CD14-positive monocyte (primary cell): ENCODE measurements at regions not wholly inside any gene's neighbourhood (a gene's known extent, or its start where the extent isn't known, plus 50 kb on each side); places are given as distances from the start of the nearest gene placed in this dataset.

ENCODE experiments used
- DNase-seq, 3 donors: peaks; one replicate each; pipeline ENCODE4 v3.0.0-alpha.2; 2011 to 2022
- H2AFZ ChIP-seq: 2 replicates; pipeline ENCODE4 v1.6.0; 2012; ENCODE audit warnings: mild to moderate bottlenecking, low read depth, low read length, inconsistent platforms; ENCODE audit not compliant: insufficient read depth, poor library complexity, severe bottlenecking
- H3K27ac ChIP-seq, 2 donors: 1 replicate in 1 of 2; 2 replicates in 1 of 2; pipeline ENCODE4 v1.5.1; 2012 to 2013; ENCODE audit warnings: low read length in 2 of 2, control low read depth in 1 of 2, inconsistent platforms in 1 of 2, low read depth in 1 of 2, mild to moderate bottlenecking in 1 of 2
- H3K27me3 ChIP-seq, 2 donors: one replicate each; pipeline versions ENCODE4 v1.6.0 to v1.6.1; 2011 to 2013; ENCODE audit warnings: low read length in 2 of 2; ENCODE audit not compliant: control insufficient read depth in 2 of 2, insufficient read depth in 2 of 2
- H3K36me3 ChIP-seq, 2 donors: replicated peaks in 1 of 2; 1 replicate in 1 of 2; 2 replicates in 1 of 2; pipeline versions ENCODE4 v1.5.1 to v1.6.1; 2012 to 2013; ENCODE audit warnings: low read length in 2 of 2, control low read depth in 1 of 2, inconsistent platforms in 1 of 2, mild to moderate bottlenecking in 1 of 2; ENCODE audit not compliant: insufficient read depth in 2 of 2, control insufficient read depth in 1 of 2
- H3K4me1 ChIP-seq, 2 donors: 1 replicate in 1 of 2; 2 replicates in 1 of 2; pipeline versions ENCODE4 v1.5.1 to v1.6.1; 2012 to 2013; ENCODE audit warnings: low read length in 2 of 2, control low read depth in 1 of 2, inconsistent platforms in 1 of 2, mild to moderate bottlenecking in 1 of 2, moderate library complexity in 1 of 2; ENCODE audit not compliant: insufficient read depth in 2 of 2, control insufficient read depth in 1 of 2
- H3K4me2 ChIP-seq: replicated peaks from 2 replicates; pipeline ENCODE3; 2012; ENCODE audit warnings: low read length, moderate library complexity, mild to moderate bottlenecking; ENCODE audit not compliant: poor library complexity, severe bottlenecking; ENCODE audit errors: extremely low read depth
- H3K4me3 ChIP-seq, 3 experiments: fragments of 200-600 bp in 1 of 3; sonication (generic) in 1 of 3; replicated peaks in 1 of 3; 1 replicate in 2 of 3; 2 replicates in 1 of 3; pipeline ENCODE4 v1.5.1; 2011 to 2013; ENCODE audit warnings: low read length in 3 of 3, mild to moderate bottlenecking in 3 of 3, control low read depth in 2 of 3, low read depth in 2 of 3, inconsistent platforms in 1 of 3, moderate library complexity in 1 of 3
- H3K79me2 ChIP-seq: 2 replicates; pipeline ENCODE4 v1.6.0; 2012; ENCODE audit warnings: mild to moderate bottlenecking, control low read depth, inconsistent platforms, low read length, moderate library complexity; ENCODE audit not compliant: insufficient read depth
- H3K9ac ChIP-seq: 2 replicates; pipeline ENCODE4 v1.6.0; 2017; ENCODE audit warnings: low read length, mild to moderate bottlenecking; ENCODE audit not compliant: insufficient read depth, poor library complexity, severe bottlenecking
- H3K9me3 ChIP-seq, 2 donors: replicated peaks in 1 of 2; 1 replicate in 1 of 2; 2 replicates in 1 of 2; pipeline versions ENCODE4 v1.5.1 to v1.6.1; 2012 to 2013; ENCODE audit warnings: low read length in 2 of 2, control low read depth in 1 of 2; ENCODE audit not compliant: control insufficient read depth in 1 of 2, insufficient read depth in 1 of 2
- H4K20me1 ChIP-seq: 2 replicates; pipeline ENCODE4 v1.6.0; 2012; ENCODE audit warnings: mild to moderate bottlenecking, low read length, control low read depth, moderate library complexity; ENCODE audit not compliant: insufficient read depth
- H3K27ac Mint-ChIP-seq, 7 donors: one replicate each; pipeline ENCODE4 v1.8.0; 2020; ENCODE audit warnings: mild to moderate bottlenecking in 7 of 7, mixed read lengths in 7 of 7, moderate library complexity in 6 of 7, inconsistent platforms in 2 of 7
- H3K27me3 Mint-ChIP-seq, 3 donors: one replicate each; pipeline ENCODE4 v1.8.0; 2021 to 2022; ENCODE audit warnings: low read depth in 3 of 3, mild to moderate bottlenecking in 3 of 3, mixed read lengths in 3 of 3, moderate library complexity in 3 of 3, inconsistent platforms in 1 of 3
- H3K36me3 Mint-ChIP-seq, 2 donors: one replicate each; pipeline ENCODE4 v1.8.0; 2020; ENCODE audit warnings: mixed read lengths in 2 of 2, inconsistent platforms in 1 of 2, mild to moderate bottlenecking in 1 of 2
- H3K4me1 Mint-ChIP-seq: one replicate; pipeline ENCODE4 v1.8.0; 2020; ENCODE audit warnings: mild to moderate bottlenecking, mixed read lengths
- H3K4me3 Mint-ChIP-seq, 2 donors: one replicate each; pipeline ENCODE4 v1.8.0; 2020; ENCODE audit warnings: mild to moderate bottlenecking in 2 of 2, mixed read lengths in 2 of 2, moderate library complexity in 1 of 2
- H3K9me3 Mint-ChIP-seq, 7 donors: one replicate each; pipeline ENCODE4 v1.8.0; 2020 to 2022; ENCODE audit warnings: mixed read lengths in 7 of 7, mild to moderate bottlenecking in 6 of 7, moderate library complexity in 6 of 7, inconsistent platforms in 2 of 7
- CTCF ChIP-seq: fragments of 200-600 bp; IDR thresholded peaks from one replicate; pipeline ENCODE4 v1.8.0; 2022; ENCODE audit warnings: antibody characterized with exemption, mild to moderate bottlenecking
- WGBS: methylation state at CpG from one replicate; pipeline ENCODE4 v1.1.5; 2013; ENCODE audit warnings: missing lambda C conversion rate; ENCODE audit not compliant: insufficient coverage; 5-methylcytosine and 5-hydroxymethylcytosine counted together
- intact Hi-C, 2 donors: fragments of 100-400 bp; cut with micrococcal nuclease; formaldehyde crosslinking; loops; one replicate each; pipeline versions ENCODE4 v1.15.0 to v1.15.1; 2023

GRCh38 chr2:37764739-37765138 is 93.3 kb upstream of the CDC42EP3 start:
- peak overlapping the region; percentile 68 to 97 (median 89) for H3K27ac Mint-ChIP-seq
- H3K4me1 Mint-ChIP-seq = peaks cover 93% of the 10 kb centered on the region
- Histone ChIP-seq H4K20me1 (no peaks in the 10 kb centered on the region), H3K36me3 (no peaks in the 10 kb centered on the region), H3K4me2 (no peak overlapping the region), H3K9me3 (no peaks in the 10 kb centered on the region), H3K9ac (no peak overlapping the region), H3K4me3 (no peak overlapping the region), H2AFZ (no peak overlapping the region), H3K27me3 (no peaks in the 10 kb centered on the region), H3K27ac (peak overlapping the region in 1 of 2 donors; percentile 91), H3K79me2 (peaks cover 28% of the 10 kb centered on the region), H3K4me1 (peaks cover 90 to 99% of the 10 kb centered on the region in 2 donors)
- peaks cover 2 to 12% of the 10 kb centered on the region in 2 donors for H3K36me3 Mint-ChIP-seq
- WGBS = 0% methylated on average over 1 of the region's 2 CpGs
- intact Hi-C loops = loop anchor here in 1 of 2 donors (5.0 to 10.0 kb wide), 2 partner anchors 63 to 90 kb away; partner anchors contain the start of gene CDC42EP3
- H3K4me3 Mint-ChIP-seq = peak overlapping the region in 1 of 2 donors; percentile 46
- peaks cover 0 to 2% (median 0%) of the 10 kb centered on the region in 3 donors for H3K27me3 Mint-ChIP-seq
- DNase-seq = peak in 2 of 3 donors; percentile 44 to 63
- H3K9me3 Mint-ChIP-seq = peaks cover 0 to 1% (median 0%) of the 10 kb centered on the region in 7 donors
- no peak for TF ChIP-seq CTCF

- no peaks in the 10 kb centered on the region for H3K36me3 ChIP-seq
- peak overlapping the region in 1 of 3 experiments; percentile 9 for H3K4me3 ChIP-seq
- no peak overlapping the region for H2AFZ ChIP-seq
- DNase-seq = no peak
- H3K27ac ChIP-seq = peak overlapping the region in 1 of 2 donors; percentile 89
- intact Hi-C loops = loop anchor here in 1 of 2 donors (10.0 kb wide), 1 partner anchor 91 kb away; the partner anchor contains the start of gene CDC42EP3
- peaks cover 0 to 3% (median 0%) of the 10 kb centered on the region in 3 donors for H3K27me3 Mint-ChIP-seq
- no peak for TF ChIP-seq CTCF
- peak overlapping the region in 1 of 2 donors; percentile 49 for H3K4me3 Mint-ChIP-seq
- H3K9me3 ChIP-seq = no peaks in the 10 kb centered on the region
- H3K9me3 Mint-ChIP-seq = peaks cover 0 to 5% (median 0%) of the 10 kb centered on the region in 7 donors
- H3K27me3 ChIP-seq = no peaks in the 10 kb centered on the region
- H3K4me1 Mint-ChIP-seq = peaks cover 88% of the 10 kb centered on the region
- H4K20me1 ChIP-seq = no peaks in the 10 kb centered on the region
- 81% methylated on average over 2 of the region's 3 CpGs for WGBS
- H3K4me1 ChIP-seq = peaks cover 81 to 91% of the 10 kb centered on the region in 2 donors
- no peak overlapping the region for H3K4me2 ChIP-seq
- peaks cover 22% of the 10 kb centered on the region for H3K79me2 ChIP-seq
- peaks cover 2 to 12% of the 10 kb centered on the region in 2 donors for H3K36me3 Mint-ChIP-seq
- peak overlapping the region; percentile 44 to 92 (median 76) for H3K27ac Mint-ChIP-seq
- H3K9ac ChIP-seq = no peak overlapping the region
These were observed 94.7 kb upstream of the CDC42EP3 start for GRCh38 chr2:37766106-37766505.
